ENCODE measurements at regions not wholly inside any gene's neighbourhood (a gene's known extent, or its start where the extent isn't known, plus 50 kb on each side); places are given as distances from the start of the nearest gene placed in this dataset.

- Mint-ChIP-seq H3K4me3 (no peak overlapping the region), H3K4me1 (peaks cover 18% of the 10 kb centered on the region), H3K27ac (no peak overlapping the region), H3K27me3 (ENCODE audit: insufficient read depth) (peaks cover 90% of the 10 kb centered on the region), H3K36me3 (ENCODE audit: low read depth) (no peaks in the 10 kb centered on the region), H3K9me3 (no peaks in the 10 kb centered on the region)
- WGBS, 2 experiments (ENCODE audit: insufficient coverage in 1 of 2, insufficient read length in 1 of 2), result 89 to 97% methylated on average over 5 to 8 of the region's 10 CpGs
- H3K27me3 ChIP-seq (ENCODE audit: control insufficient read depth, insufficient read depth, low read length, poor library complexity, severe bottlenecking), result peaks cover 45% of the 10 kb centered on the region
- H3K36me3 ChIP-seq (ENCODE audit: control insufficient read depth, insufficient read depth, low read length), result no peaks in the 10 kb centered on the region
- no peak overlapping the region for H3K4me3 ChIP-seq (ENCODE audit: low read length)
- H3K9ac ChIP-seq (ENCODE audit: extremely low read depth, low read length, poor library complexity, severe bottlenecking), result no peak overlapping the region
- H3K9me3 ChIP-seq (ENCODE audit: control insufficient read depth, low read length), result no peaks in the 10 kb centered on the region
- peaks cover 5% of the 10 kb centered on the region for H3K4me1 ChIP-seq (ENCODE audit: control insufficient read depth, insufficient read depth, low read length)
- no peak for DNase-seq
- no peak overlapping the region for H3K27ac ChIP-seq (ENCODE audit: low read depth, low read length)
- TF ChIP-seq CTCF (conservative IDR thresholded peaks at IDR 0.05), result no peak
Observed at GRCh38 chr6:41467061-41467460, 79.1 kb upstream of the FOXP4 start.

DNA sequence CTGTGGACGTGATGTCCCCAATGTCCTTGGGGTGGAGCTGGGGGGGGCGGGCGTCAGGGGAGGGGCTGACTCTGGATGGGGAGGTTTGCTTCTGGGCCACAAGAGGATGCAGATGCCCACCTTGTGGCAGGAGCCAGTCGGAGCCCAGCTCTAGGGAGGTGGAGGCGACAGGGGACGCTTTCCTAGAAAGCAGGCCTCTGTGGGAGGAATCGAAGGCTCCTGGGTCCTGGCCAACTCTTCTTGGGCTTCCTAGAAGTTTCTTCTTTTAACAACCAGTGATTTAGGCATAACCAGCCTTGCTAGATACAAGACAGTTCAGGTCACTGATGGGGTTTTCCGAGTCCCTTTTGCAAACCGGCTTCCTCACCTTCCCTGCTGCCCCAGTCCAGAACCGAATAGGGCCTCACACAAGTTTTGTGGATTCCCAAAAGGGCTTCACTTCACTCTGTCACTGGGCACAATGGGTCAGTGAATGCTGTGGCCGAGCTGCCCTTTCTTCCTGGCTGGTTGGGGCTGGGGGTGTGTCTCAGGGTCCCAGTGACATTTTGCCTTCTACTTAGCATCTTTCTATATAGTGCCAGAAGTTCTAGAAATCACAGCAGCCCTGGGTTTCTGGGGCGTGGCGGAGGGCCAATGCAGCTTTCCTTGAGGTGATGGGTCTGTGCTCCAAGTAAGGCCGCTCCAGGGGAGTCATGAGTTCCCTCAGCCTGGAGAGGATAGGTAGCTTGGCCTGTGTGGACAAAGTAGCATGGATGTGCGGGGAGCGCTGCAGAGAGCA lies 78.4 kb upstream of the FOXP4 start:
- Mint-ChIP-seq H3K4me3 (no peak overlapping the region), H3K36me3 (ENCODE audit: low read depth) (no peaks in the 10 kb centered on the region), H3K27ac (no peak overlapping the region), H3K27me3 (ENCODE audit: insufficient read depth) (peaks cover 87% of the 10 kb centered on the region), H3K4me1 (peaks cover 26% of the 10 kb centered on the region), H3K9me3 (no peaks in the 10 kb centered on the region)
- no peak overlapping the region for H3K9ac ChIP-seq (ENCODE audit: extremely low read depth, low read length, poor library complexity, severe bottlenecking)
- no peaks in the 10 kb centered on the region for H3K9me3 ChIP-seq (ENCODE audit: control insufficient read depth, low read length)
- no peak for DNase-seq
- H3K27me3 ChIP-seq (ENCODE audit: control insufficient read depth, insufficient read depth, low read length, poor library complexity, severe bottlenecking), result peaks cover 44% of the 10 kb centered on the region
- 87 to 88% methylated on average over 10 to 16 of the region's 16 CpGs for WGBS, 2 experiments (ENCODE audit: insufficient coverage in 1 of 2, insufficient read length in 1 of 2)
- no peak overlapping the region for H3K4me3 ChIP-seq (ENCODE audit: low read length)
- no peaks in the 10 kb centered on the region for H3K36me3 ChIP-seq (ENCODE audit: control insufficient read depth, insufficient read depth, low read length)
- H3K27ac ChIP-seq (ENCODE audit: low read depth, low read length), result no peak overlapping the region
- H3K4me1 ChIP-seq (ENCODE audit: control insufficient read depth, insufficient read depth, low read length), result peaks cover 10% of the 10 kb centered on the region
- TF ChIP-seq CTCF (conservative IDR thresholded peaks at IDR 0.05), result no peak

DNA sequence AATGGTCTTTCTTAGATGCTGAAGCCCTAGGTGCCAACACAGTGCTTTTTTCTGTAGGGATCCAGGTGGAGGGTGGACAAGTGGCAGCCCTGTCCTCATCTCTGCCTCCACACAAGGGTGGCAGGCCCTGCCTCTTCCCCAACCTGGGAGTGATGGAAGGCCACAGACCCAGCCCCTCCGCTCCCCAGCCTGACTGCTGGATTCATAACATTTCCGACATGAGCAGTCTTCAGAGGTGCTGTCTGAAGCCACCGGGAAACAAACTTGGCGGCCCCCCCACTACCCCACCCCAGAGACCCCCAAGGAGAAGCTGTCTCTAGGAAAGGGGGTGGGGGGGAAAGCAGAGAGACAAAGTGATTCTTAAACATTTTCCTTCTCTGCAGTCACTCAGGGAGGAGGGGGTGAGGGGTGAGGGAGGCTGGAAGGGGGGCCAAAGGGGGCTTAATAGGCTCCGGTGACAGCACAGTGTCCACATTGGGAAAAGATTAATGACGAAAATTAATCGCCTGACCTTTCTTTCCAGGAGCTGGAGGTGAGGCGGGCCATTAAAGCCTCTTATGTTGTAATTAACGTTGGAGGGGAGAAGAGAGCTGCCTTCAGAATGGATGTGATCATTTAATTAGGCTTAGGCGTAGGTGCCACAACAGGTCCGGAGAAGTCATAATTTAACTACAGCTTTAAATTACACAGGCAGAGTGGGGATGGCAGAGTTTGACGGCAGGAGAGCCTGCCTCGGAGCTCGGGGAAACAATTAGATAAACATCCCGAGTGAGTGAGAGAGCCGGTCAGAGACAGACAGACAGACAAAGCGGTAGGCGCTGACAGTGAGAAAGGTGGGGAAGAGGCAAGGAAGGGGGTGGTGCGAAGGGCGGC lies 76.8 kb upstream of the FOXP4 start:
- H3K36me3 Mint-ChIP-seq (ENCODE audit: low read depth), result no peaks in the 10 kb centered on the region
- no peak for TF ChIP-seq CTCF (conservative IDR thresholded peaks at IDR 0.05)
- H3K27me3 Mint-ChIP-seq (ENCODE audit: insufficient read depth), result peaks cover 78% of the 10 kb centered on the region
- peak overlapping the region; percentile 10 for H3K27ac Mint-ChIP-seq
- H3K4me1 ChIP-seq (ENCODE audit: control insufficient read depth, insufficient read depth, low read length), result peaks cover 14% of the 10 kb centered on the region
- no peak overlapping the region for H3K27ac ChIP-seq (ENCODE audit: low read depth, low read length)
- H3K27me3 ChIP-seq (ENCODE audit: control insufficient read depth, insufficient read depth, low read length, poor library complexity, severe bottlenecking), result peaks cover 44% of the 10 kb centered on the region
- H3K4me3 Mint-ChIP-seq, result peak overlapping the region; percentile 59
- no peaks in the 10 kb centered on the region for H3K9me3 ChIP-seq (ENCODE audit: control insufficient read depth, low read length)
- H3K4me1 Mint-ChIP-seq, result peaks cover 31% of the 10 kb centered on the region
- 26 to 42% methylated on average over 11 to 19 of the region's 20 CpGs for WGBS, 2 experiments (ENCODE audit: insufficient coverage in 1 of 2, insufficient read length in 1 of 2)
- H3K9ac ChIP-seq (ENCODE audit: extremely low read depth, low read length, poor library complexity, severe bottlenecking), result no peak overlapping the region
- peak overlapping the region; percentile 58 for H3K4me3 ChIP-seq (ENCODE audit: low read length)
- H3K9me3 Mint-ChIP-seq, result no peaks in the 10 kb centered on the region
- DNase-seq, result no peak
- no peaks in the 10 kb centered on the region for H3K36me3 ChIP-seq (ENCODE audit: control insufficient read depth, insufficient read depth, low read length)

Data from endodermal cell (in vitro differentiated cells).